WTC11 (cell line): ENCODE measurements at regions not wholly inside any gene's neighbourhood (a gene's known extent, or its start where the extent isn't known, plus 50 kb on each side); places are given as distances from the start of the nearest gene placed in this dataset.

Source experiments
- ATF1 ChIP-seq: sonication (generic); formaldehyde crosslinking; IDR thresholded peaks from 2 replicates; pipeline ENCODE4 v1.8.1; 2023; ENCODE audit warnings: mild to moderate bottlenecking, moderate library complexity, missing genetic modification reagents
- FOXJ3 ChIP-seq: sonication (generic); formaldehyde crosslinking; IDR thresholded peaks from 2 replicates; pipeline ENCODE4 v1.9.0; 2021; ENCODE audit warnings: missing genetic modification reagents, mild to moderate bottlenecking, borderline replicate concordance
- NR2C2 ChIP-seq: sonication (generic); formaldehyde crosslinking; IDR thresholded peaks from 2 replicates; pipeline ENCODE4 v1.8.0; 2022; ENCODE audit warnings: mild to moderate bottlenecking, missing genetic modification reagents
- SMAD3 ChIP-seq: sonication (generic); formaldehyde crosslinking; IDR thresholded peaks from 2 replicates; pipeline ENCODE4 v1.8.0; 2022; ENCODE audit warnings: missing genetic modification reagents, mild to moderate bottlenecking, borderline replicate concordance
- TEAD4 ChIP-seq: sonication (generic); formaldehyde crosslinking; IDR thresholded peaks from 2 replicates; pipeline ENCODE4 v1.8.0; 2022; ENCODE audit warnings: mild to moderate bottlenecking, missing genetic modification reagents
- ZNF121 ChIP-seq: sonication (generic); formaldehyde crosslinking; IDR thresholded peaks from 2 replicates; pipeline ENCODE4 v1.8.0; 2023; ENCODE audit warnings: missing genetic modification reagents
- ZNF138 ChIP-seq: sonication (generic); formaldehyde crosslinking; conservative IDR thresholded peaks from 2 replicates; pipeline ENCODE4 v1.8.1; 2022; ENCODE audit warnings: mild to moderate bottlenecking, moderate library complexity, missing genetic modification reagents
- ZNF219 ChIP-seq: sonication (generic); formaldehyde crosslinking; IDR thresholded peaks from 2 replicates; pipeline ENCODE4 v1.8.0; 2023; ENCODE audit warnings: missing genetic modification reagents, mild to moderate bottlenecking, borderline replicate concordance
- TF ChIP-seq, protein P1 (sequence below): fragments of 200-600 bp; IDR thresholded peaks from 2 replicates; pipeline ENCODE4 v1.8.0; 2022; ENCODE audit warnings: antibody characterized with exemption
- TF ChIP-seq, protein P2 (sequence below): sonication (generic); formaldehyde crosslinking; IDR thresholded peaks from 2 replicates; pipeline ENCODE4 v1.8.0; 2022; ENCODE audit warnings: mild to moderate bottlenecking, missing genetic modification reagents
- TF ChIP-seq, protein P3 (sequence below): sonication (generic); formaldehyde crosslinking; IDR thresholded peaks from 2 replicates; pipeline ENCODE4 v1.8.0; 2022; ENCODE audit warnings: mild to moderate bottlenecking, missing genetic modification reagents
- TF ChIP-seq, protein P4 (sequence below): sonication (generic); formaldehyde crosslinking; IDR thresholded peaks from 2 replicates; pipeline ENCODE4 v1.8.0; 2023; ENCODE audit warnings: mild to moderate bottlenecking, missing genetic modification reagents

GRCh38 chr2:42908518-42909200, 116.3 kb upstream of the HAAO start:
- TF ChIP-seq, protein P1, sequence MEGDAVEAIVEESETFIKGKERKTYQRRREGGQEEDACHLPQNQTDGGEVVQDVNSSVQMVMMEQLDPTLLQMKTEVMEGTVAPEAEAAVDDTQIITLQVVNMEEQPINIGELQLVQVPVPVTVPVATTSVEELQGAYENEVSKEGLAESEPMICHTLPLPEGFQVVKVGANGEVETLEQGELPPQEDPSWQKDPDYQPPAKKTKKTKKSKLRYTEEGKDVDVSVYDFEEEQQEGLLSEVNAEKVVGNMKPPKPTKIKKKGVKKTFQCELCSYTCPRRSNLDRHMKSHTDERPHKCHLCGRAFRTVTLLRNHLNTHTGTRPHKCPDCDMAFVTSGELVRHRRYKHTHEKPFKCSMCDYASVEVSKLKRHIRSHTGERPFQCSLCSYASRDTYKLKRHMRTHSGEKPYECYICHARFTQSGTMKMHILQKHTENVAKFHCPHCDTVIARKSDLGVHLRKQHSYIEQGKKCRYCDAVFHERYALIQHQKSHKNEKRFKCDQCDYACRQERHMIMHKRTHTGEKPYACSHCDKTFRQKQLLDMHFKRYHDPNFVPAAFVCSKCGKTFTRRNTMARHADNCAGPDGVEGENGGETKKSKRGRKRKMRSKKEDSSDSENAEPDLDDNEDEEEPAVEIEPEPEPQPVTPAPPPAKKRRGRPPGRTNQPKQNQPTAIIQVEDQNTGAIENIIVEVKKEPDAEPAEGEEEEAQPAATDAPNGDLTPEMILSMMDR: no peak
- no peak for TF ChIP-seq ZNF219
- no peak for TF ChIP-seq TEAD4 (CRISPR knock-in tag)
- TF ChIP-seq SMAD3 (CRISPR knock-in tag): no peak
- TF ChIP-seq ATF1 (CRISPR knock-in tag): no peak
- no peak for TF ChIP-seq ZNF121 (CRISPR knock-in tag)
- TF ChIP-seq, protein P2, sequence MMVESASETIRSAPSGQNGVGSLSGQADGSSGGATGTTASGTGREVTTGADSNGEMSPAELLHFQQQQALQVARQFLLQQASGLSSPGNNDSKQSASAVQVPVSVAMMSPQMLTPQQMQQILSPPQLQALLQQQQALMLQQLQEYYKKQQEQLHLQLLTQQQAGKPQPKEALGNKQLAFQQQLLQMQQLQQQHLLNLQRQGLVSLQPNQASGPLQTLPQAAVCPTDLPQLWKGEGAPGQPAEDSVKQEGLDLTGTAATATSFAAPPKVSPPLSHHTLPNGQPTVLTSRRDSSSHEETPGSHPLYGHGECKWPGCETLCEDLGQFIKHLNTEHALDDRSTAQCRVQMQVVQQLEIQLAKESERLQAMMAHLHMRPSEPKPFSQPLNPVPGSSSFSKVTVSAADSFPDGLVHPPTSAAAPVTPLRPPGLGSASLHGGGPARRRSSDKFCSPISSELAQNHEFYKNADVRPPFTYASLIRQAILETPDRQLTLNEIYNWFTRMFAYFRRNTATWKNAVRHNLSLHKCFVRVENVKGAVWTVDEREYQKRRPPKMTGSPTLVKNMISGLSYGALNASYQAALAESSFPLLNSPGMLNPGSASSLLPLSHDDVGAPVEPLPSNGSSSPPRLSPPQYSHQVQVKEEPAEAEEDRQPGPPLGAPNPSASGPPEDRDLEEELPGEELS (CRISPR knock-in tag): no peak
- no peak for TF ChIP-seq FOXJ3 (CRISPR knock-in tag)
- TF ChIP-seq NR2C2 (CRISPR knock-in tag): no peak
- TF ChIP-seq ZNF138 (CRISPR knock-in tag): no peak
- TF ChIP-seq, protein P3, sequence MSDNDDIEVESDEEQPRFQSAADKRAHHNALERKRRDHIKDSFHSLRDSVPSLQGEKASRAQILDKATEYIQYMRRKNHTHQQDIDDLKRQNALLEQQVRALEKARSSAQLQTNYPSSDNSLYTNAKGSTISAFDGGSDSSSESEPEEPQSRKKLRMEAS: no peak
- TF ChIP-seq, protein P4, sequence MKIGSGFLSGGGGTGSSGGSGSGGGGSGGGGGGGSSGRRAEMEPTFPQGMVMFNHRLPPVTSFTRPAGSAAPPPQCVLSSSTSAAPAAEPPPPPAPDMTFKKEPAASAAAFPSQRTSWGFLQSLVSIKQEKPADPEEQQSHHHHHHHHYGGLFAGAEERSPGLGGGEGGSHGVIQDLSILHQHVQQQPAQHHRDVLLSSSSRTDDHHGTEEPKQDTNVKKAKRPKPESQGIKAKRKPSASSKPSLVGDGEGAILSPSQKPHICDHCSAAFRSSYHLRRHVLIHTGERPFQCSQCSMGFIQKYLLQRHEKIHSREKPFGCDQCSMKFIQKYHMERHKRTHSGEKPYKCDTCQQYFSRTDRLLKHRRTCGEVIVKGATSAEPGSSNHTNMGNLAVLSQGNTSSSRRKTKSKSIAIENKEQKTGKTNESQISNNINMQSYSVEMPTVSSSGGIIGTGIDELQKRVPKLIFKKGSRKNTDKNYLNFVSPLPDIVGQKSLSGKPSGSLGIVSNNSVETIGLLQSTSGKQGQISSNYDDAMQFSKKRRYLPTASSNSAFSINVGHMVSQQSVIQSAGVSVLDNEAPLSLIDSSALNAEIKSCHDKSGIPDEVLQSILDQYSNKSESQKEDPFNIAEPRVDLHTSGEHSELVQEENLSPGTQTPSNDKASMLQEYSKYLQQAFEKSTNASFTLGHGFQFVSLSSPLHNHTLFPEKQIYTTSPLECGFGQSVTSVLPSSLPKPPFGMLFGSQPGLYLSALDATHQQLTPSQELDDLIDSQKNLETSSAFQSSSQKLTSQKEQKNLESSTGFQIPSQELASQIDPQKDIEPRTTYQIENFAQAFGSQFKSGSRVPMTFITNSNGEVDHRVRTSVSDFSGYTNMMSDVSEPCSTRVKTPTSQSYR (CRISPR knock-in tag): no peak
